Erythroblast (primary cell): ENCODE measurements at regions not wholly inside any gene's neighbourhood (a gene's known extent, or its start where the extent isn't known, plus 50 kb on each side); places are given as distances from the start of the nearest gene placed in this dataset.

Source experiments
- DNase-seq, 2 experiments: peaks; one replicate each; lab custom pipeline; 2025; lab: John Stamatoyannopoulos, UW
- GATA1 ChIP-seq: IDR thresholded peaks from 2 replicates; pipeline ENCODE4 v1.6.1; 2011; ENCODE audit warnings: low read depth, mild to moderate bottlenecking, control low read depth, low read length, moderate library complexity
- POLR2A ChIP-seq: IDR thresholded peaks from 2 replicates; pipeline ENCODE4 v1.6.1; 2011; ENCODE audit warnings: mild to moderate bottlenecking, low read length

- no peak for DNase-seq
- TF ChIP-seq POLR2A (no peak), GATA1 (no peak)
Measured at GRCh38 chr9:79257790-79258351, 313.9 kb upstream of the TLE4 start.

GRCh38 chr9:79259858-79260257, 311.9 kb upstream of the TLE4 start:
- DNase-seq = no peak
- TF ChIP-seq GATA1 (no peak), POLR2A (no peak)

GRCh38 chr9:79263628-79264027, 308.1 kb upstream of the TLE4 start:
- no peak for DNase-seq
- TF ChIP-seq POLR2A (no peak), GATA1 (no peak)

- no peak for DNase-seq
- TF ChIP-seq POLR2A (no peak), GATA1 (no peak)
Measured at GRCh38 chr9:79264041-79264440, 307.7 kb upstream of the TLE4 start.

GRCh38 chr9:79264511-79265355, 307.0 kb upstream of the TLE4 start:
- TF ChIP-seq GATA1 = no peak
- TF ChIP-seq POLR2A = no peak

GRCh38 chr9:79266986-79267385, 304.8 kb upstream of the TLE4 start:
- TF ChIP-seq GATA1 (no peak), POLR2A (no peak)

More at GRCh38 chr9:79264511-79265355, 307.0 kb upstream of the TLE4 start:
- DNase-seq = no peak

GRCh38 chr9:79268806-79269205, 303.0 kb upstream of the TLE4 start:
- no peak for TF ChIP-seq POLR2A
- TF ChIP-seq GATA1 = no peak
- DNase-seq = no peak

More at GRCh38 chr9:79266986-79267385, 304.8 kb upstream of the TLE4 start:
- DNase-seq = no peak

GRCh38 chr9:79273311-79273710, 298.5 kb upstream of the TLE4 start:
- TF ChIP-seq GATA1 (no peak), POLR2A (no peak)

GRCh38 chr9:79279356-79279755, 292.4 kb upstream of the TLE4 start:
- no peak for DNase-seq

More at GRCh38 chr9:79273311-79273710, 298.5 kb upstream of the TLE4 start:
- no peak for DNase-seq

GRCh38 chr9:79280691-79281090, 291.1 kb upstream of the TLE4 start:
- TF ChIP-seq POLR2A (no peak), GATA1 (no peak)
- DNase-seq = no peak

More at GRCh38 chr9:79279356-79279755, 292.4 kb upstream of the TLE4 start:
- no peak for TF ChIP-seq POLR2A
- no peak for TF ChIP-seq GATA1

- no peak for DNase-seq
- no peak for TF ChIP-seq GATA1
- no peak for TF ChIP-seq POLR2A
Measured at GRCh38 chr9:79284081-79284480, 287.7 kb upstream of the TLE4 start.

- no peak for DNase-seq
- TF ChIP-seq POLR2A (no peak), GATA1 (no peak)
Measured at GRCh38 chr9:79286992-79287707, 284.6 kb upstream of the TLE4 start.

GRCh38 chr9:79287708-79288290, 284.0 kb upstream of the TLE4 start:
- no peak for DNase-seq
- no peak for TF ChIP-seq POLR2A
- no peak for TF ChIP-seq GATA1

GRCh38 chr9:79289856-79290255, 281.9 kb upstream of the TLE4 start:
- no peak for TF ChIP-seq GATA1
- no peak for TF ChIP-seq POLR2A
- DNase-seq = no peak
